ENCODE measurements at regions not wholly inside any gene's neighbourhood (a gene's known extent, or its start where the extent isn't known, plus 50 kb on each side); places are given as distances from the start of the nearest gene placed in this dataset.
"Not testable (repeated sequence)": the region's sequence is repeated elsewhere in the genome, so short reads cannot be mapped to it uniquely, and the experiment has no call there.

DNA sequence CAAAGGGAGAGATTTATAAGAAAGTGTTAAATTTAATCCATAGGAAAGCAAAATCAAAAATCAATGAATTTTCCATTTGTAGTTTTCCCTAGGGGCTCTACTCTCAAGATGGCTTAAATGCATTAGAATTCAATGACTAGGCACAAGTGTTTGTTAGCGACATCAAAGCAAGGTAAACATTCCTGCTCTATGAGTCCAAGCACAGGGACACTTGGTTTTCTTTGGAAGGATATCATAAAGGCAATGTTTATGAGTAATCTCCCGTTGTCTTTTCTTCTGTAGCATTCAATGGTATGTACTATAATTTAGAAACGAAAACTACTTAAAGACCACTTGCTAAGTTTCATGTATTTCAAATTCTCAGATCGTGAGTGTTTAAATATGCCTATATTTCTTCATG, 54.8 kb upstream of the ZNF717 start:
- peak; percentile 9 for DNase-seq

- DNase-seq: not testable (repeated sequence)
These were observed 65.1 kb upstream of the ZNF717 start for GRCh38 chr3:75850301-75851008.

- DNase-seq: no peak
These were observed 77.8 kb upstream of the ZNF717 start for GRCh38 chr3:75863130-75863529.

DNA sequence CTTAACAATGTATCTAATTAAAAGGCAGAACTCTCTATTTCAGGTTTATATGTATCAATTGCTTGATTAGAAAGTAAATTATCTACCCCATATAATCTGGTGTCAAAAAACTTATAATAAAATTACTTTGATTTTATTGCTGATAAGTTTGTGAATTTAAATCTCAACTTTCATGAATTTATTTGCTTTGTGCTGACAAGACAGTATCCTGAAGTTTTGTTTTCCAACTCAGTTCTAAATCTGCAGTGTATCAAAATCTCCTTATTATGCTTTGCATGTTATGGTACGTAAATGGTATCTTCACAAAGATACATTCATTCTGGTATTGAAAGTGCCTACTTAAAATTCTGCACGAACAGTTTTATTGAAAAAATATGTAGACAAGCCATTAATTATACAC, 78.5 kb upstream of the ZNF717 start:
- DNase-seq: no peak

GRCh38 chr3:75883719-75884118, 98.4 kb upstream of the ZNF717 start:
- not testable (repeated sequence) for DNase-seq

DNA sequence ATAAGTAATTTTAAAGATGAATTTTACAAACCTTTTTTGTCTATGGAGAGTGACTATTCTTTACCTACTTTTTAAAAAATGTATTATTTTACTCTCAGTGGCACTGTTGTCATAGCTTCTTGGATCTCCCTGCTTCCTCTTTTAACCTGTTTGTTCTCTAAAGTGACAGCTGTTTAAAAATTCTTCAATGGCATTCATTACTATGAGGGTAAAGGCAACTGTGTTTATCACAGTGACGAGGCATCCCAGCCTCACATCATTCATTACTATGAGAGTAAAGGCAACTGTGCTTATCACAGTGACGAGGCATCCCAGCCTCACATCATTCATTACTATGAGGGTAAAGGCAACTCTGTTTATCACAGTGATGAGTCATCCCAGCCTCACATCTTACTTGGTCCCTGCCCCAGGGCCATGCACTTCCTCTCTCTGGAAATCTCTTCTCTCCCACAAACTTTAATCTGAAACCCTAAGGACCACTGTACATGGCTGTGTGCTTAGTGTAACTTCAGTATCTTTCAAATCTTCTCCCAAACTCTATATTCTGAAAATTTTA, 101.7 kb upstream of the ZNF717 start:
- no peak for DNase-seq

DNA sequence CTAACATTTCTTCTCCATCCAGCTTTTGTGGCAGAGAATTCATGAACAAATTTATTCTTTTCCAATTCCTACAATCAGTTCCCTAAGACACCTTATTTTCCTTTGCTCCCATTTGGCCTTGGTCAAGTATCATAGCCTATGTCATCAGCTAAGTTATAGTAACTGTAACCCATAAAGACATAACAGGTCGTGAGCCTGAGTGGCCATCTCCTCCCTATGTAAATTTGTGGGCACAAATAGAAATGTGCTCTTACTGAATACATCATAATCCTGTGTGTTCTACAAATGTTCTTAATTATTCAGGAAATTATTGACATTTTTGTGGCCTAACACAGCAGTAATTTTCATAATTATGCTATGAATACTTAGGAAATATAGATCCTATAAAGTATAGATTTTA, 108.9 kb upstream of the ZNF717 start:
- no peak for DNase-seq

DNA sequence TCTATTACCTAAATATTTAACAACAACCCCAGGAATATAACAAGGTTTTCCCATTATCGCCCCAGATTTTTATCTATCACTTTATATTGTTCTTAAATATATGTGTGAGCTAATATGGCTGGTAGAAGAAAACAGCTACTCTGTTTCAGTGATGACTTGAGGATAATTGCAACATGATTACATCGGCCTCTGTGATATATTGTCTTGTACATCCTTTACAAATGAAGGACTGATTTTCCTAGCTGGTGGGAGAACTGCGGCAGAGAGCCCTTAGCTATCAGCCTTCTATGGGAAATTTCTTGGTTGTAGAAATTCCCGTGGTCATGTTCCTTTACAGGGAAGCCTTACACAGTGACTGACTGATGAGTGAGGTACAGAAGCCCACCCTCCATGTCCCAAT, 110.9 kb upstream of the ZNF717 start:
- DNase-seq: no peak

- peak; percentile 24 for DNase-seq
These were observed 116.1 kb upstream of the ZNF717 start for GRCh38 chr3:75901446-75901845.

- DNase-seq: peak; percentile 10
These were observed 121.3 kb upstream of the ZNF717 start for GRCh38 chr3:75906555-75907112.

GRCh38 chr3:75913800-75914350, 128.5 kb upstream of the ZNF717 start:
- no peak for DNase-seq

DNA sequence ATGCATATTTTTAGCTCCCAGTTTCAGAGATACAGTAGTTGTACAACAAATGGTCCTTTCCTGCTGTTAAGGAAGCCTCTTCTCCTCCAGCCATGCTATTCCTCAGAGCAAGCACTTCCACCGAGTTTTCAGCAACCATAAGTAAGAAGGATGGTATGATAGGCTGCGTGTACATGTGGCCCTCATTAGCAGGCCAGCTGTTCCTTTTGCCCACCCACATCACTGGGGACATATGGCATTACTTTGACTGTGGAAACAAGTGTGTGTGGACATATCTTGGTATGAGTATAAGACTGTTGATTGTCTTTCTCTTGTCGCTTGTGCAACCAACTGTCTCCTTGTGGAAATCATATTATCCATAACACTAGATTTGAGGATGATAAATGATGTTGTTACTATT, 129.4 kb upstream of the ZNF717 start:
- DNase-seq: not testable (repeated sequence)

DNA sequence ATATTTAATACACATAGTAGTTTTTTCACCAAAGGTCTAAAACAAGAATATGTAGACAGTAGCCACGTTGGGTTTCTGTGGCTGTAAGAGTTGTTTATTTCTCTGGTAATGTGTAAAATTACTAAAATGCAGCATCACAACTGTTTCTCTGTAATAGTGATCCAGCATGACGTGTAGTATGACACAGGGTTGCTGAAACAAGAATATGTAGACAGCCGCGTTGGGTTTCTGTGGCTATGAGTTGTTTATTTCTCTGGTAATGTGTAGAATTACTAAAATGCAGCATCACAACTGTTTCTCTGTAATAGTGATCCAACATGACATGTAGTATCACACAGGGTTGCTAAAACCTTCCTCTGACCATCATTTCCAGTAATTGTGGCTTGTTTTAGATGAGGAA, 153.6 kb upstream of the ZNF717 start:
- no peak for DNase-seq

- DNase-seq: no peak
These were observed 166.6 kb upstream of the ZNF717 start for GRCh38 chr3:75951941-75952340.

DNA sequence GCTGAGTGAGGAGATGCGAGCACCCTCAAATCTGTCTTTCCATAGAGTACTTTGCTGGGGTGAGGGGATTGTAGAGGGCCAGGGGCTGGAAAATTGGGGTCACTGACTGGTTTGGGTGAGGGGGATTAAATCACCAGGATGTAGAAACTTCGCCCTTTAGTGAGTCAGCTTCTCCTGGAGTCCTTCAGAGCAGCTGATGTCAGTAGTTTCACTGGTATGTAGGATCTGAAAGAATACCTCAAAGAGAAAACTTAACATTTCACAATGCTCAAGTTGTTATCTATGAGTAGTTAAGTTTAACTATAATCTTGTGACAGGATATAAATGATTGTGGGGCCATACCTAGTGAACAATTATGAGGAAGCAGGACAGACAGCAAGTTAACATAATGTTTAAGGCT, 174.7 kb upstream of the ZNF717 start:
- not testable (repeated sequence) for DNase-seq

GRCh38 chr3:75962054-75962453, 176.7 kb upstream of the ZNF717 start:
- DNase-seq: not testable (repeated sequence)

- DNase-seq: no peak
These were observed 181.7 kb upstream of the ZNF717 start for GRCh38 chr3:75967071-75967470.

- no peak for DNase-seq
These were observed 193.3 kb upstream of the ZNF717 start for GRCh38 chr3:75978686-75979085.

GRCh38 chr3:75981401-75981800, 196.1 kb upstream of the ZNF717 start:
- no peak for DNase-seq

DNA sequence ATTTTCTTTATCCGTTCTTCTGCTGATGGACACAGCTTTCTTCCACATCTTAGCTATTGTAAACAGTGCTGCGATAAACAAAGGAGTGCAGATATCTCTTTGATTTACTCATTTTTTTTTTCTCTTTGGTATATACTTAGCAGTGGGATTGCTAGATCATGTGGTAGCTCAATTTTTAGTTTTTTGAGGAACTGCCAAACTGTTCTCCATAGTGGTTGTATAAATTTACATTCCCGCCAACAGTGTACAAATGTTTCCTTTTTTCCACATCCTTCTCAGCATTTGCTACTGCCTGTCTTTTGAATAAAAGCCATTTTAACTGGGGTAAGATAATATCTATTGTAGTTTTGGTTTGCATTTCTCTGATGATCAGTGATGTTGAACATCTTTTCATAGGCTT, 196.8 kb upstream of the ZNF717 start:
- no peak for DNase-seq

- no peak for DNase-seq
These were observed 197.8 kb upstream of the ZNF717 start for GRCh38 chr3:75983111-75983510.

- DNase-seq: no peak
These were observed 198.4 kb upstream of the ZNF717 start for GRCh38 chr3:75983609-75984290.

DNA sequence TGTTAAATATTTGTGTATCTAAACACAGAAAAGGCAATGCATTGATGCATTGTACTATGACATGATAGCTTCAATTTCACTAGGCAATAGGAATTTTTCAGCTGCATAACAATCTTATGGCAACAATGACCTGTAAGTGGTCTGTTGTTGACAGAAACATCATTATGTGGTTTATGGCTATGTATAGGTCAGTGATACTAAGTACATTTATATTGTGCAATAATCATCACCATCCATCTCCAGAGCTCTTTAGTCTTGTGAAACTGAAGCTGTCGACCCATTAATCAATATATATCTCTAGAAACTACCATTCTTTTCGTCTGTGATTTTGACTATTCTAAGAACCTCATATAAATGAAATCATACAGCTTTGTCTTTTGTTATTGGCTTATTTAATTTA, 200.1 kb upstream of the ZNF717 start:
- DNase-seq: no peak

DNA sequence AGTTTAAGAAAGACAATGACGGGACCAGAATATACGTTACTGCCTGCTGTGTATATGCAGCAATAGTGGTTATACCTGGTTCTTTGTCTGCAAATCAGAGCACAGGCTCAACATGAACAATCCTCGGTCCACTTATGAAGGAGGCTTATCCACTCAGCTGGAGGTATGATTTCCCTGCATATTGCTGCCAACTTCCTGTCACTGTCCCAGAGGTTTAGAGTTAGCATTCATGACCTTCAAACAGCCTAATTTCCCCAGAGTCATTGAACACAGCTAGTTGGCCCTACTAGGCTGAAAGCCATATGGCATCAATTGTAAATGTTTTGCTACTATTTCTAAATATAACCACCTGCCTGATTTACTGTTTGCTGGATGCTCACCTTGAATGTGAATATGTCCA, 224.9 kb upstream of the ZNF717 start:
- no peak for DNase-seq
